ENCODE measurements at regions not wholly inside any gene's neighbourhood (a gene's known extent, or its start where the extent isn't known, plus 50 kb on each side); places are given as distances from the start of the nearest gene placed in this dataset.

DNA sequence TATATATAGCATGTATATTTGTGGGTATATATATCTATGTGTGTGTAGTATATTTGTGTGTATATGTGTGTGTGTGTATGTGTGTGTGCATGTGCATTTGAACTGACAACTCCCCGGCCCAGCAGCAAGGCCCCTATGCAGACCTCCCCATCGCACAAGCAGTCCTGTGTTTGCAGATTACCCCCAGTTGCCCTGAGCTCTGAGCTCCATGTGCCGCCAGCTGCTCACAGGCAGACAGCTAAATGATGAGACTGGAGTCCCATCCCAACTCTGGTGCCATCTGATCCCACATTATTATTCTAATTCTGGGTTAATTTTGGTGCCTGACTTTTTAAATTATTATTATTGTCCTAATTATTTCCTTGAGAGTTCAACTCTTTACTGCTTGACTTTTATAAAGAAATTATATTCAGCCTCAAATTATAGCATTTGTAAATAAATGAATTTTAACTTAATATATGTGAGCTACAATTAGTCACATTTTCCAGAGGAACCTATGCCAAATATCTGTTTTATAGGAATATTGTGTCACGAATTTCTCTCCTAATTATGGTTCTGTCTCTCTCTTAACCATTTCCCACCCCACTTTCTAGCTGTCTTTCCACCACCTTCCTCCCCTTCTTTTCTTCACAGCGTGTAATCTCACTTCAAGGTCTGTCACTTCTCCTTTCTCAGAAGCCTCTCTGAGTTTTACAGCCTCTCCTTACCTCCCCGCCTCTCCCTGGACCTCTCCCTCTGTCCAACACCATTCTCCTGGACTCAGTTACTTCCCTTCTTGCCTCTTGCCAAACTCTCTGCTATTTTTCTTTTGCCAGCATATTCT lies 90.6 kb upstream of the SYNDIG1 start:
- no peak for DNase-seq (ENCODE audit: extremely low read depth in 1 of 2, low read depth in 1 of 2)

DNA sequence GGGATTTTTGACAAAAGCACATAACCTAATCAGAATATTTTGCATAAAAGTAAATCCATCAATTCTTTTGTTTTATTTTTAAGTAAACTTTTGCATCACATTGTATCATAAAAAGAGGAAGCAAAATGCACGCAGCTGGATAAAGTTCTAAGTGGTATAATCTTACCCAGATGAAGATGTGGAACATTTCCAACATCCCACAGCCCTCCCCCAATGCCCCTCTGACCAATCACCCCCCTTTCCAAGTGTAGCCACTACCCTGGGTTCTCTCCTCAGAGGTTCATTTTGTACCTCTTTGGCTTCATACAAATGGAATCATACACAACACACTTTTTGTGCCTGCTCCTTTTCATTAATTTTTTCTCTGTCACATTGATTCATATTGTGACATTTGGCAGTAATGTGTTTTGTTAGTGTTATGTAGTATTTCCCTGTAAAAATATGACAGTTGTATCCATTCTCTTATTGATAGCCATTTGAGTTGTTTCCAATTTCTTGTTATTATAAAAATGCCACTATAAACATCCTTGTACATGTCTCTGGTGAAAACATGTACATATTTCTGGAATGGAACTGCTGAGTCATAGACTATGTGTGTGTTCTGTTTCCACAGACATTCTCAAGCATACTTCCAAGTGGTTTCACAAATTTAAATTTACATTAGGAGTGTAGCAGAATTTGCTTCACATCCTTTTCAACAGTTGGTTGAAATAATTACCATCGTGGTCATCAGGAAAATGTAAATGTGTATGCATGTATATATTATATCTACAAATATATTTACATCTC lies 92.9 kb upstream of the SYNDIG1 start:
- no peak for DNase-seq (ENCODE audit: extremely low read depth in 1 of 2, low read depth in 1 of 2)

DNA sequence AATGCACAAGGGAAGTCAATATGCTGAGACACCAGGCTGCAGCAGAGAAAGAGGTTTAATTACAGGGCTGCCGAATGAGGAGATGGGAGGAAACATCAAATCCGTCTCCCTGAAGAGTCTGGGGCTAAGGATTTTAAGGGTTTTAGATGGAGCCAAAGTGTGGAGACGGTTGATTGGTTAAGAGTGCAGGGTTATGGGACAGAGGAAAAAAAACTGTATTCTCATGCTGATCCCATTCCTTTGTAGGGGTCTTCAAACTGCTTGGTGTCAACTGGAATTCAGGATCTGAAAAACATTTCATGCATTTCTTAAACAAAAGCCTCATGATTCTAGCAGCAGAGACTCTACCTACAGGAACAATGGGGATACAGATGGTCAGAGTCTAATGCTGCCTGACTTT lies 96.1 kb upstream of the SYNDIG1 start:
- DNase-seq (ENCODE audit: extremely low read depth in 1 of 2, low read depth in 1 of 2) = no peak

DNA sequence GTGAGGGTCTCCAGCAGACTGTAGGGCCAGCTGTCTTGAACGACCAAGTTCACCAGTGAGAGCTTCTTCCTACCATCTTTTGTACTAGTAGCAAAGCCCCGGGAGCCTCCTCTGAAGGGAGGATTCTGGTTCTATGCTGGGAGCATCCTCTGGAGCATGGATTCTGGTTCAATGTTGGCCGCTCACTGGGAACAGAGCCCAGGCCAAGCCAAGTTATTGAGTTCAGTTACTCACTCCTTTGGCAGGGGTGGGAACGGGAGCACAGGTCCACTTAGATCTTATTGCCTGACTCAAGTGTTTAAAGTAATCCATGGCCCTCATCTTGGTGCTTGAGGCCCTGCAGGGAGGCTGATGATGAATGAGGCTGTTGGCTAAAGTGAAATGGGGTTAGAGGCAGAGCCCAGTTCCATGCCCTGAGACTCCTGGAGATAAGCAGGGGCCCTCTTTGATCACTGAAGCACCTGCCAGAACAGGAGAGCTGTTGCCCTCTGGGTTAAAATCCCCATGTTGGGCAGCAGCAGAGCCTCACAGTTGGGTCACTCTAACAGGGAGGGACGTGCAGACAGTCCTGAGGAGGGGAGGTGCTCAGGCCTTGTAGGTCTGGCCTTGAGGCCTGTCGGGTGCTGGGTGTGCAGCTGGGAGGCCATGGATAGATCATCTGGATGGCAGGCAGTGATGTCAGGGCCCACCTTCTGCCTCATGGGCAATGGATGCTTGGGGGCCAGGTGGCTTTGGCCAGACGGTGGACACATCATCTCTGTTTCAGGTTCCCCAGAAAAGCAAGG lies 98.3 kb upstream of the SYNDIG1 start:
- no peak for DNase-seq (ENCODE audit: extremely low read depth in 1 of 2, low read depth in 1 of 2)

DNA sequence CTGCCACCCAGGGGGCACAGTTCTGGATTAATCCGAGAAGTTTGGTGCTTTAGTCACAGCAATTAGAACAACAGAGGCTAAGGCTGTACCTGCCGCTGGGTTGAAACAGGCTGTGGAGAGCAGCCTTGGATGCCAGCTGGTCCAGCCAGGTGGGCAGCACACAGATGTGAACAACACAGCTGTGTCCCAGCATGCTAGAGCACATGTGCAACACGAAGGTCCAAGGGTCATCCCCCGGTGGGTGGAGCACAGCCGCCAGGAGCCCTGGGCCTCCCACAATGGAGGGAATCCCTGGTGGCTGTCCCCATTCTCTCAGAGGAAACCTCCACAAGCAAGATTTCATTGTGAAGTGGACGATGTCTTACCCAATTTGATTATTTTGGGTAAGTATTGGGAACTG lies 99.2 kb upstream of the SYNDIG1 start:
- no peak for DNase-seq (ENCODE audit: extremely low read depth in 1 of 2, low read depth in 1 of 2)

DNA sequence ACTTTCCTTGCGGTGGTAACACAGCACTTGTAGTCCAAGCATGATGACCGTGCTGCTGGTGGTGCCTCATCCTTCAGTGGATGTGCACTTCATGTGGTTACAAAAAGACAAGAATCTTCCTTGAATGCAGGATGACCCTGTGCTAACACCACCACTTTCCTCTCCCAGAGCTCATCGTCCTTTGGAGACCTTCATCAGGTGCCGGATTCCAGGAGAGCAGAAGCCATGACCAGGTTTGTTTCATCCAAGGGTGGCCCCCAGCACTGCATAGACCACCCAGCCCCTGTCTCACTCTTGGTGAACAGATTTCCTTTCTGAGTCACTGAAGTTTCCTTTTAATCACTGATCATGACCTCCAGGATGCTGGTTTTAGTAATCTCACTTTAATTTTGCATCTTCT lies 101.2 kb upstream of the SYNDIG1 start:
- DNase-seq (ENCODE audit: extremely low read depth in 1 of 2, low read depth in 1 of 2) = no peak

DNA sequence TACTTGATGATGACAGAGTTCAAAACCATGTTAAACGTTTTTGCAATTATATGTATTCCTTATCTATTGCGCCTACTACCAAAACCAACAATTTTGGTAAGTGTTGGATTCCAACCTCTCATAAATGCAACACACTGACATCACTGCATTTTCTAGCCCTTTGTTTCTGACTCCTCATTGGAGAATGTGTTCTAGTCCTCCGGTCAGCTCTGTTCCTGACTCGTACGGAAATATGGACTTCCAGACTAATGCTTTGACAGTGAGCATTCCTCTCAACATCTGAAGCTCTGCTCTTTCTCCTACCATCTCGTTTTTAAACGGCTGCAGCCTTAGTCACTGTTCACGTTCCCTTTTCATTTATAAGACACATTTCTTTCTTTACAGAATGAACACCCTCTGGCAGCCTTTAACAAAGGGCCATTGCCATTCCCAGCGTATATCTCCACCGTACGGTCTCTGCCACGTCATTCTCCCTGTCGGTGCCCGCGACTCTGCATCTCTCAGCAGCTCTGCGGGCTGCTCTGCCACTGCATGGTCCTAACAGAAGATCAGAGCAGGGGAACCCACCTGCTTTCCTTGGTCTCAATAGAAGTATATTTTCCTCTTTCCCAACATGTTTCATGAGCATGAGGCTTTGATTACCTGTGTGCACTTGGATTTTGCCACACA lies 103.0 kb upstream of the SYNDIG1 start:
- DNase-seq (ENCODE audit: extremely low read depth in 1 of 2, low read depth in 1 of 2) = no peak

DNA sequence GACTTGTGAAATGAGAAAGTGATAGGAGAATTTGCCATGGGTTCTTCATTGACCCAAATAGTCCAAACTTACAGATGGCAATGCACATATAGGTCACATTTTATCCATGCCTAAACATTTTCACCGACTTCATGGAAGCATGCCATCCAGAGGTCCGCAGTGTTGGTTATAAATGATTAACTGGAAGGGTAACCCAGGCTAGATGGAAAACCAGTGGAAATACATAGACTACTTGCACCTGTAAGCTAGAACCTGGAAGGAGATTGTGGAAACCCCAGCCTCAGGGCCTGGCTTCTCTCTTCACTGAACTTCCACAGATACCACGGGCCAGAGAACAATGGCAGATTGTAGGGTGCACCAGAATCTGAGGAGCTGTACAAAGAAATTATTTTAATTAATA lies 103.8 kb upstream of the SYNDIG1 start:
- no peak for DNase-seq (ENCODE audit: extremely low read depth in 1 of 2, low read depth in 1 of 2)

DNA sequence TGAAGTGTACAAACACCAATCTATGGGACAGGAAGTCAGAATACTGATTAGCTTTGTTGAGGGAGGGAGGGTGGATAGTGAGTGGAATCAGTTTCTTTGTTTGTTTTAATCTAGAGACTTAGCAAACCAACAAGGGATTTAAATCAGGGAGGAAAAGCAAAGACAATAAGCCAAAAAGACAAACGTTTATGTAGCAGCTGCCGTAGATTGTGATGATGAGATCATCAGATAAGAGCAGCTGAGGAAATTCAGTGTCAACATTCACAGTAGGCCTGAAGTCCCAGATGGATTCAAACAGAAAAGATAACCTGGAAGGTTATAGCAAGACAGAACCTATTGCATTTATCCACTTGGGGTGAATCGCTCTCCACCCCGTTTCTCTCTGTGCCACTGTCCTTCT lies 104.9 kb upstream of the SYNDIG1 start:
- no peak for DNase-seq (ENCODE audit: extremely low read depth in 1 of 2, low read depth in 1 of 2)

DNA sequence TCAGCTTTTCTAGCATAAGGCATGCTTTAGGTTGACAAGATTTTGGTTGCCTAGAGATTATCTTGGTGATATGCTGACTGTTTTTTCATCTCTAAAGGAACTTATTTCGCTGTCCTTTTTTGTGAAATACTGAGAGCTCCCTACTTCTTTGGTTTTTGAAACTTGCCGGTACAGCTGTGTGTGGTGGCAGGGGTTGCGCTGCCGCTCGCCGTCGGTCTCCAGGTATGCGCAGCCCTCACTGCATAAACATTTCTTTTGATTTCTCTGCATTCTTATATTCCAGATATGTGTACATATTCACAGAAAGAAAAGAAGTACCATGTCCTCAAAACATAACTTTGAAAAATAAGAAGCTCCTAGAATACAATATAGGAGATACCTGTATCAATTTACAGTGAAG lies 106.4 kb upstream of the SYNDIG1 start:
- no peak for DNase-seq (ENCODE audit: extremely low read depth in 1 of 2, low read depth in 1 of 2)

DNA sequence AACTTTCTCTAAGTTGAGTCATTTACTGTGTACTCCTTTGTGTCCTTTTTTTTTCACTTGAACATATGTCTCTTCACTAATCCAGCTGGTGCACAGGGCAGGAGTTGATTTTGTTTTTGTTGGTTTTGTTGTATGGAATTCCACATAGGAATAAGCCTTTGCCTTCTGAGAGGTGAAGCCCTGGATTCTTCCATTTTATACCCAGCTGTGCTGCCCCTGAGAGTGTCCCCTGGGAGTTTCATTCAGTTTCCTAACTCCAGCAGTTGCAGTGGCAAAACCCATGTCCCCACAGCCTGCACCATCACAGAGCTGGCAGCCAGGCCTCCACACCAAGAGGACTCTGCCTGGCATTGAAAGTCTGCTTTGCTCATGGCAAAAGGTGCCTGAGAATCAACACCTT lies 107.3 kb upstream of the SYNDIG1 start:
- DNase-seq (ENCODE audit: extremely low read depth in 1 of 2, low read depth in 1 of 2) = no peak

DNA sequence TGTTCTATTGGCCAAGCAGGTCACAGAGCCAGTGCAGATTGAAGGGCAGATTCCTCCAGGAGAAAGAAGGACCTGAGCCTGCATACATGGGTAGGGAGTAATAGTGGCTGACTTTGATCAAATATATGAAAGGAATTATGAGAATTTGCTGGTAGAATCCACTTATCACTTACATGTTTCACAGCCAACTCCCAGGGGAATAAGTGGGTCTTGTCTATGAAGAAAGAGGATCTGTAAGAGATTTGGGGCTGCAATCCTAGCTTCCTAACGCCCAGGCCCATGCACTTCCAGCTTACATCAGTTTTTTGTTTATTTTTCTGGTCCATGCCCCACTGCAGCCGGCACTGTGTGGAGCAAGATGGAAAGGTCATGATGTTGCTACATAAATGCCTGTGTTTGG lies 107.9 kb upstream of the SYNDIG1 start:
- DNase-seq (ENCODE audit: extremely low read depth in 1 of 2, low read depth in 1 of 2) = no peak

DNA sequence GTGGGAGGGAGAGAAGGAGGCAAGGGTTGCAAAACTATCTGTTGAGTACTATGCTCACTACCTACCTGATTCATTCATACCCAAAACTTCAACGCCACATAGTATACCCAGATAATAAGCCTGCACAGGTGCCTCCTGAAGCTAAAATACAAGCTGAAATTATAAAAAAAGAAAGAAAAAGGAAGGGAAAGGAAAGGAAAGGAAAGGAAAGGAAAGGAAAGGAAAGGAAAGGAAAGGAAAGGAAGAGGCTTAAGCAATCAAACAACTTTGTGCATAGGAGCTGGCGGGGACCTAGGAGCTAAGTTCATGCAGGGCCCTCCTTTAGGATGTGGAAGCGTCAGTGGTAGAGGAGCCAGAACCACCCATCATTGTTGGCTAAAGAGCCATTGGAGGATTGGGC lies 108.9 kb upstream of the SYNDIG1 start:
- DNase-seq (ENCODE audit: extremely low read depth in 1 of 2, low read depth in 1 of 2) = no peak

DNA sequence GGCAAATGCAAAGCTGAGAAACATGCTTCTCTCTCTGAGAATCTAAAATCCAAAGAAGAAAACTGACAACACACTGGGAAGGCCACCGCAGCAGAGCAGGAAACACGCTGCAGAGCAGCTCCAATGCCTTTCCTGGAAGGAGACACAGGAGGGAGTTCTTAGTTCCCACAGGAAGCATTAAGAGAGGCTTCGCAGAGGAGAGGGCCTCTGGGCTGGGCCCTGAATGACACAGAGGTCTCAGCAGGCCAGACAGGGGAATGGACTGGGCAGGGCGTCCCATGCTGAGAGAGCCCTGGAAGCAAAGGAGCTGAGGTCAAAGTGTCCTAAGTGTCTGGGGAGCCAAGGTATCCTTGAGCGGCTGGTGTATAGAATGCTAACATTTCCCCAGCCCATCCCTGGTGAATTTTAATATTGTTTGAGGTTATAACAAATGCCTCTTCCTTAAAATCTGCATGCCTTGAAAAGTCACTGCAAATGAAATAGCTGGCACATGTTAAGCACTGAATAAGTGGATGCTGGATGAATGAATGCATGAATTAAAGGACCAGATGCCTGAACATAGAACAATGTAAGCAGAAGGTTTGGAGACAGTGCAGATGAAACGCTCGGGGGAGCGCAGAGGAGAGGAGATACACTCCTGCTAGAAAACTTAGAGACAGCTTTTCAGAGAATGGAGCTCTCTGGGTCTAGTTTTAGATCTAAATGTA lies 110.0 kb upstream of the SYNDIG1 start:
- DNase-seq (ENCODE audit: extremely low read depth in 1 of 2, low read depth in 1 of 2) = no peak

DNA sequence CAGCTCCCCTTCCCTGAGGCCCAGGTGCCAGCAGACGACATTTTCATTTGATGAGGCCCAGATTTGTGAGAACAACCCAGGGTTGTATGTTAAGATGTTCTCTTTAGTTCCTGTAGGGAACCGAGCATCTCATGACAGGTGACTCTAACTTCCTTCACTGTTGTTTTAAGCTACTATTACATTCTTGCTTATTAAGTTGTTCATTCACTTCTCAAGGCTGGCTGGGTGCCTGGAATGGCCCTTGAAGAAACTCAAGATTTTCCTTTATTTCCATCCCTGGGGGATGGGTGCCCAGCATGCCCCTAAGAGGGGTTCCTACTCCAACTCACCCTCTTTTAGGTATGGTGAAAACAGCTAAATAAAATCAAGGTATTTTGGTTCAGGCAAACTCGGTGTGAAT lies 111.5 kb upstream of the SYNDIG1 start:
- DNase-seq (ENCODE audit: extremely low read depth in 1 of 2, low read depth in 1 of 2) = no peak

DNA sequence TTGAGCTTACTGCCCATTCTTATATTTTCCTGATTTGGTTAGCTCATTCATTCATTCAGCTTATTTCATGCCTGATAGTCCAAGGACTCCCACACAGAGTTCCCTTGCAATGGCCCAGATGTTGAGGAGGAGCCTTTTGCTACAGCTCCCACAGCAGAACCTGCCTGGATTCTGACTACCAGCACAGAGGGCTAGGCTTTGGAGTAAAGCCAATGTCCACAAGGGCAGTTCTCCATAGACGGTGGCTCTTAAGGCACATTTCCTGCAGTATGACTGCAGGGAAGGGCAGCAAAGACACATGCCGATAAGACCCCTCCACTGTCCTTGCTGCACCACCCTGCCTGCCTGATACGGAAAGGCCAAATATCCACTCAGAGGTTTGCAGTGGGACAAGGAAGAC lies 112.3 kb upstream of the SYNDIG1 start:
- no peak for DNase-seq (ENCODE audit: extremely low read depth in 1 of 2, low read depth in 1 of 2)

DNA sequence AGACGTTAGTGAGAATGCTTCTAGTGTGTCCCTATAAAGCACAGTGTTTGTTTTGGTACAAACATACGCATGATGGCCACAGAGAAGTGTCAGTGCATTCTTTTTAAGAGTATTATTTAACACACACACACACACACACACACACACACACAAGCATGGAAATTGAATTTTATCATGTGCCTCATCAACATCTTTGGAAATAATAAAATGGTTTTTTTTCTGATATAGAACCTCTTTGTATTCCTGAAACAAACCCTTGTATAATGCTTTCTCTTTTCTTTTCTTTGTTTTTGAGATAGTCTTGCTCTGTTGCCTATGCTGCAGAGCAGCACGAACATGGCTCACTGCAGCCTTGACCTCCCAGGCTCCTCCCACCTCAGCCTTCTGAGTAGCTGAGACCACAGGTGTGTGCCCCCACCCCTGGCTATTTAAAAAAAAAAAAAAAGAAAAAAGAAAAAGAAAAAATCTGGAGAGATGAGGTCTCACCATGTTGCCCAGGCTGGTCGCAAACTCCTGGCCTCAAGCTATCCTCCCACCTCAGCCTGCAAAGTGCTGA lies 116.2 kb upstream of the SYNDIG1 start:
- DNase-seq (ENCODE audit: extremely low read depth in 1 of 2, low read depth in 1 of 2) = no peak

DNA sequence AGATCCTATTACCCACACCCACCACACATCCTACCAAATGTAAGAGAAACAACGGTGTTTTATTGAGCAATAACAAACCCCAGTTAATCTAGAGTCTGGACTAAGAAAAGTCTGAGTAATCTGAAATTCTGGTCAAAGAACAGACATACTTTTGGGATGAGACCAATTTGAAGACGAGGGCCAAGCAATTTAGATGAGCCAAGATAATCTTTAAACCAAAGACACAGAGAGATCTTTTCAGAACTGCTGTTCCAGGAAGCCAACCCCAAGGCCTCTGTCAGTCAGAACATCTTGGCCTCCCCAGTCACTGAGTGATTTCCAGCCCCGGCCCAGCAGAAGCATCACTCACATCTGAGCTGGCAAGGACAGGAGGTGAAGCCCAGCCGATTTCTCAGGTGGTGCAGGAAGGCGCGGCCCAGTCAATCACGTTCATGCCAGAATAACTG lies 118.5 kb upstream of the SYNDIG1 start:
- DNase-seq (ENCODE audit: extremely low read depth in 1 of 2, low read depth in 1 of 2) = no peak

DNA sequence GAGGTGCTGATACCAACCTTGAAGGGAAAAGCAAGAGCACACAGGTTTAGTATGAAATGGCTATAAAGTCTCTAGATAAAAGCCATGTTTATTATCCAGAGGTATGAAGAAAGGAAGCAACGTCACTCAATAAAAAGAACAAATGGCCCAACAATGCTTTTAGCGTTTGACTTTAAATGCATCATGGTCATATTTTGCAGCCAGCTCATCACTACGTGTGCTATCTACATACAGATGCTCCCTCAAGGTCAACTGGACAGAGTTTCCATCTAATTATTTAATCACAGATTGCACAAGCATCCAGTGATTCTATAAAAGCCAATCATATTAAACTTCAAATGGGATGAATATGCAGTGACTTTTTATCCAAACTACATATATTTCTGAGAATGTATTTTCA lies 127.6 kb upstream of the SYNDIG1 start:
- DNase-seq (ENCODE audit: extremely low read depth in 1 of 2, low read depth in 1 of 2) = no peak

DNA sequence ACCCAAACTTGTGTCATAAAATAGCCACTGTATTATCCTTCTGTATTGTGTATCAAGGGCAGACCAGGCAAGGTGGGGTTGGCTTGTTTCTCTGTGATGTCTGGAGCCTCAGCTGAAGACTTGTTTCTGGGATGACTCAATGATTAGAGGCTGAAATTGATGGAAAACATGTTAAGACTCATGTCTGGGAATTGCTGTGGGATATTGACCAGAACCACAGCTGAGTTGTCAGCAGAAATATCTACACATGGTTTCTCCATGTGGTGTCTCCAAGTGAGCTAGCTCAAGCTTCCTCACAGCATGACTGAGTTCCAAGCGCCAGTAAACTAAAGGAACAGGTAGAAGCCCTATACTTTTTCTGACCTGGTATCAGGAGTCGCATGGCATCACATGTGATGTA lies 128.5 kb upstream of the SYNDIG1 start:
- no peak for DNase-seq (ENCODE audit: extremely low read depth in 1 of 2, low read depth in 1 of 2)
